ENCODE measurements at regions not wholly inside any gene's neighbourhood (a gene's known extent, or its start where the extent isn't known, plus 50 kb on each side); places are given as distances from the start of the nearest gene placed in this dataset.
A peak's percentile ranks its signal among the peaks of the same experiment; 100 is the strongest.

- no CpG with 5 or more reads among the region's 3 CpGs for WGBS (ENCODE audit: insufficient coverage)
- H3K27ac Mint-ChIP-seq = no peak overlapping the region
- H3K4me1 ChIP-seq (ENCODE audit: control insufficient read depth in 1 of 2, insufficient read depth in 2 of 2, low read length in 2 of 2) = no peaks in the 10 kb centered on the region
- no peak overlapping the region for H3K4me3 ChIP-seq (replicated peaks in 1 of 3; ENCODE audit: low read depth in 2 of 3, low read length in 3 of 3)
- no peaks in the 10 kb centered on the region for H3K79me2 ChIP-seq (ENCODE audit: insufficient read depth, low read length)
- peak overlapping the region; percentile 31 for H3K4me2 ChIP-seq (replicated peaks; ENCODE audit: extremely low read depth, low read length, poor library complexity, severe bottlenecking)
- no peaks in the 10 kb centered on the region for H3K27me3 ChIP-seq (ENCODE audit: control insufficient read depth in 2 of 2, insufficient read depth in 2 of 2, low read length in 2 of 2)
- H3K36me3 ChIP-seq (replicated peaks in 1 of 2; ENCODE audit: control insufficient read depth in 1 of 2, insufficient read depth in 2 of 2, low read length in 2 of 2) = no peaks in the 10 kb centered on the region
- TF ChIP-seq, protein P1, sequence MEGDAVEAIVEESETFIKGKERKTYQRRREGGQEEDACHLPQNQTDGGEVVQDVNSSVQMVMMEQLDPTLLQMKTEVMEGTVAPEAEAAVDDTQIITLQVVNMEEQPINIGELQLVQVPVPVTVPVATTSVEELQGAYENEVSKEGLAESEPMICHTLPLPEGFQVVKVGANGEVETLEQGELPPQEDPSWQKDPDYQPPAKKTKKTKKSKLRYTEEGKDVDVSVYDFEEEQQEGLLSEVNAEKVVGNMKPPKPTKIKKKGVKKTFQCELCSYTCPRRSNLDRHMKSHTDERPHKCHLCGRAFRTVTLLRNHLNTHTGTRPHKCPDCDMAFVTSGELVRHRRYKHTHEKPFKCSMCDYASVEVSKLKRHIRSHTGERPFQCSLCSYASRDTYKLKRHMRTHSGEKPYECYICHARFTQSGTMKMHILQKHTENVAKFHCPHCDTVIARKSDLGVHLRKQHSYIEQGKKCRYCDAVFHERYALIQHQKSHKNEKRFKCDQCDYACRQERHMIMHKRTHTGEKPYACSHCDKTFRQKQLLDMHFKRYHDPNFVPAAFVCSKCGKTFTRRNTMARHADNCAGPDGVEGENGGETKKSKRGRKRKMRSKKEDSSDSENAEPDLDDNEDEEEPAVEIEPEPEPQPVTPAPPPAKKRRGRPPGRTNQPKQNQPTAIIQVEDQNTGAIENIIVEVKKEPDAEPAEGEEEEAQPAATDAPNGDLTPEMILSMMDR (IDR thresholded peaks at IDR 0.05) = no peak
- no peaks in the 10 kb centered on the region for H3K36me3 Mint-ChIP-seq
- no peaks in the 10 kb centered on the region for H4K20me1 ChIP-seq (ENCODE audit: insufficient read depth, low read length)
- H3K27ac ChIP-seq (ENCODE audit: low read depth in 1 of 2, low read length in 2 of 2) = no peak overlapping the region
- H3K4me3 Mint-ChIP-seq = peak overlapping the region in 1 of 2 donors; percentile 49
- H3K4me1 Mint-ChIP-seq = peaks cover 6% of the 10 kb centered on the region
- H3K27me3 Mint-ChIP-seq (ENCODE audit: low read depth in 3 of 3) = peaks cover 0 to 7% (median 5%) of the 10 kb centered on the region in 3 donors
- peaks cover 6 to 14% of the 10 kb centered on the region in 2 donors for H3K9me3 ChIP-seq (replicated peaks in 1 of 2; ENCODE audit: control insufficient read depth in 1 of 2, insufficient read depth in 1 of 2, low read length in 2 of 2)
- no peak overlapping the region for H3K9ac ChIP-seq (ENCODE audit: insufficient read depth, low read length, poor library complexity, severe bottlenecking)
- intact Hi-C loops (cut with micrococcal nuclease) = no loop called here
- H3K9me3 Mint-ChIP-seq = peaks cover 4 to 25% (median 19%) of the 10 kb centered on the region in 7 donors
- DNase-seq = no peak
- peak overlapping the region; percentile 35 for H2AFZ ChIP-seq (ENCODE audit: insufficient read depth, low read depth, low read length, poor library complexity, severe bottlenecking)
Measured at GRCh38 chr18:7291046-7291445, 60.2 kb downstream of the LRRC30 start.

DNA sequence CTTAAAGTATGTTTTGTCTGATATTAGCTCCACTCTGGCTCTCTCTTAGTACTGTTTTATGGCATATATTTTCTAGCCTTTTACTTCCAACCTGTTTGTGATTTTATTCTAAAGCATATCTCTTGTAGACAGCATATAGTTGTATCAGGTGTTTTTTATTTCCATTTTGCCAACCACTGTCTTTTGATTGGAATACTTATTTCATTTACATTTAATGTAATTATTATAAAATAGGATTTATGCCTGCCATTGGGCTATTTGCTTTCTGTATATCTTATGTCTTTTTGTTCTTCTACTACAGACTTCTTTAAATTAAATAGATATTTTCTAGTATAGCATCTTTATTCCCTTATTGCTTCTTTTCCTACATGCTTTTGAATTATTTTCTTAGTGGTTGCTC lies 67.3 kb downstream of the LRRC30 start:
- H4K20me1 ChIP-seq (ENCODE audit: insufficient read depth, low read length) = no peaks in the 10 kb centered on the region
- Mint-ChIP-seq H3K4me1 (no peaks in the 10 kb centered on the region), H3K27ac (no peak overlapping the region), H3K27me3 (ENCODE audit: low read depth in 3 of 3) (peaks cover 0 to 4% (median 3%) of the 10 kb centered on the region in 3 donors), H3K4me3 (no peak overlapping the region), H3K36me3 (no peaks in the 10 kb centered on the region), H3K9me3 (peaks cover 15 to 54% (median 29%) of the 10 kb centered on the region in 7 donors)
- H3K4me2 ChIP-seq (replicated peaks; ENCODE audit: extremely low read depth, low read length, poor library complexity, severe bottlenecking) = no peak overlapping the region
- H3K27ac ChIP-seq (ENCODE audit: low read depth in 1 of 2, low read length in 2 of 2) = no peak overlapping the region
- no peak for DNase-seq
- no peak overlapping the region for H3K4me3 ChIP-seq (replicated peaks in 1 of 3; ENCODE audit: low read depth in 2 of 3, low read length in 3 of 3)
- H2AFZ ChIP-seq (ENCODE audit: insufficient read depth, low read depth, low read length, poor library complexity, severe bottlenecking) = no peak overlapping the region
- H3K4me1 ChIP-seq (ENCODE audit: control insufficient read depth in 1 of 2, insufficient read depth in 2 of 2, low read length in 2 of 2) = no peaks in the 10 kb centered on the region
- no peaks in the 10 kb centered on the region for H3K27me3 ChIP-seq (ENCODE audit: control insufficient read depth in 2 of 2, insufficient read depth in 2 of 2, low read length in 2 of 2)
- no peaks in the 10 kb centered on the region for H3K36me3 ChIP-seq (replicated peaks in 1 of 2; ENCODE audit: control insufficient read depth in 1 of 2, insufficient read depth in 2 of 2, low read length in 2 of 2)
- H3K79me2 ChIP-seq (ENCODE audit: insufficient read depth, low read length) = no peaks in the 10 kb centered on the region
- intact Hi-C loops (cut with micrococcal nuclease) = no loop called here
- H3K9ac ChIP-seq (ENCODE audit: insufficient read depth, low read length, poor library complexity, severe bottlenecking) = no peak overlapping the region
- H3K9me3 ChIP-seq (replicated peaks in 1 of 2; ENCODE audit: control insufficient read depth in 1 of 2, insufficient read depth in 1 of 2, low read length in 2 of 2) = peaks cover 15 to 22% of the 10 kb centered on the region in 2 donors
- TF ChIP-seq, protein P1 (IDR thresholded peaks at IDR 0.05) = no peak

Measured in CD14-positive monocyte (primary cell).